ENCODE measurements at regions not wholly inside any gene's neighbourhood (a gene's known extent, or its start where the extent isn't known, plus 50 kb on each side); places are given as distances from the start of the nearest gene placed in this dataset.
A peak's percentile ranks its signal among the peaks of the same experiment; 100 is the strongest.
"Not testable (repeated sequence)": the region's sequence is repeated elsewhere in the genome, so short reads cannot be mapped to it uniquely, and the experiment has no call there.

DNA sequence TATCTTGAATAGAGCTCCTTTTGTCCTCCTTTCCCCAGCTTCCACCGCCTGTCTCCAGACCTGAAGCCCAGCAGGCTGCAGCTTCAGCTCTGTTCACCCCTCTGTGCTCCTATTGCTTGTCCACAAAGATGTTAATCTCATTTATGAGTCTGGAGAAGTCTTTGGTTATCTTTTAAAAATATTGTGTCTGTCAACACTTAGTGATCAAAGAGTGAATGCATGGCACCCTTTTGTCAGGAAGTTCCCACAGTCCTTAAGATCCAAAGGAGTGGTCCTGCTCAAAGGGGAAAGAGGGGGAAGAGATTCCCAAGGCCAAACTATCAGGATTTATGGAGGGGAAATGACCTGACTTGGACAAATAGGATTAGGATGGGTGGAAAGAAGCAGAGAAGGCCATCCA is 118.9 kb downstream of the ACAA2 start:
- DNase-seq (ENCODE audit: low spot score): no peak

DNA sequence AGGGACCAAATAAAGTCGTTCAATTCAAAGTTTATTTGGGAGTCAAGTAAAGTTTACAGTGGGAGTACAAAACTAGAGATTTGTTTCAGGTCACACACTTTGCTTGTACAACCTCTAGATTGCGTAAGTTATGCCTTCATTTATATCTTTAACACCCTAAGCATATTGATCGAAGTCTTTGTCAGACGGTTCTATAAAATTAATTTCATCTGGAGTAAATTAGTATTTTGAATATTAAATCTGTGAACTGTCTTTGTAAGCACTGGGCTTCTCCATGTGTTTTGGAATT is 119.7 kb downstream of the ACAA2 start:
- DNase-seq (ENCODE audit: low spot score): no peak

DNA sequence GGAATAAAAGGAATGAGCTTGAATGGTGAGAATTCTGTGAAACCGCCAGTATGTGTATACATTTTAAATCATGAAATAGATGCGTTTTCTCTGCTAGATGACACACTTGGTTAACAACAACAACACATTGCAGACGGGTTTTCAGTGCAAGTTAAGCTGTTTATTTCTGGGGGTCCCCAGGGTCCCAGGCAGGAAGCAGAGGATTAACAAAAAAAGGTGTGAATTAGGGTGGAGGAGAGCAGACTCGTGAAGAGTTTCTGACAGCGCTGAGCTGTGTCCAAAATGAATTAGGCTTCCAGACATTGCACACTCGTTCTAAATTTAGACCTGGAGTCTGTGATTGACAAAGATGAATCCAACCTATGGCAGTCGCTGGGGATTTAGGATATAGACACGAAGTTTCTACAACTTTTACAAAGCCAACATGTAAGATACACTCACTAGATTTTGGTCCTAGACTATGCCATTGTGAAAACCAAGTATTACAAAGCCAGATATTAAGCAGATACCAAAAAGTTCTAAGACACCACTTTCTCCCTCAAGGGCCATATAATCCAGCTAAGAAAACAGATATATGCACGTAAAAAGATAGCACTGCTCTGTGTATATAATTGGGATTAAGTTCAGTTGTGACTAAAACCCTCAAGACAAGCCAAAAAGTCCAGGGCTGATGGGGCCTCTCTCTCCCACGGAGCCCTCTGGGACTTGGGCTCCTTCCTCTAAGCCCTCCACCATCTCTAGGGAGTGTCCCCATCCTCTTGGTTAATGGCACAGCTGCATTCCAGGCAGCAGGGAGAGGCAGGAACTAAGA is 120.2 kb downstream of the ACAA2 start:
- DNase-seq (ENCODE audit: low spot score): no peak

DNA sequence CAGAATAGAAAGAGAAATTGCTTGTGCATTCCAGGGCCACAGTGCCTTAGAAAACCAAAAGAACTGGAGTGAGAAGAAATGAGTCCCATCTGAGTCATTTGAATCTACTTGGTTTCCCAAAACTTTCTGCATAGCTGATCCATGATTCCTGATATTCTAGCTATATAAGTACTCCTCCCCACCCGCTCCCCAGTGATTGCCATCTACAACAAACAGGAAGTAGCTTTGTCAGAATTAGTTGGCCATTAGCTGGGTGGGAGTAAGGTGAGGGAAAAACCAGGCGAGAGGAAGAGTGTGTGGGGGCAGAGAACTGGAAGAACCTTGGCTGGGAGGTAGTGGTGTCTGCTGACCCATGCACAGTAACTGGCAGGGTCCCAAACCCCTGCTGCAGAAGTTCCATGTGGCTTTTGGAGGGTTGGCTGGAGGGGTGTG is 122.1 kb downstream of the ACAA2 start:
- DNase-seq (ENCODE audit: low spot score): peak; percentile 71

GRCh38 chr18:49690312-49690711 is 123.0 kb downstream of the ACAA2 start:
- peak; percentile 68 for DNase-seq (ENCODE audit: low spot score)

GRCh38 chr18:49685231-49685942 is 123.5 kb downstream of the LIPG start:
- DNase-seq (ENCODE audit: low spot score): no peak

DNA sequence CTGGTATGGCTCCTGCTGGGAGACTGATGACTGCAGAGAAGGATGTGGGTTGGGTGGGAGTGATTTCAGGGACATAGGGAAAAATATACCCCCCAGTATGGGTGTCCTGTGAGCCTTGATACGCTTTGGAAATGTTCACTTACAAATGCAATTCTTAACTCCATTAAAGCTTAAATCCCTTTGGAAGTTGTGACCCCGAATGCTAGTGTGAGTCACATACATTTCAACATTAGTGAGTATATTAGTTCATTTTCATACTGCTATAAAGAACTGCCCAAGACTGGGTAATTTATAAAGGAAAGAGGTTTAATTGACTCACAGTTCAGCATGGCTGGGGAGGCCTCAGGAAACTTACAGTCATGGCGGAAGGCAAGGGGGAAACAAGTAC is 120.9 kb downstream of the LIPG start:
- not testable (repeated sequence) for DNase-seq (ENCODE audit: low spot score)

- no peak for DNase-seq (ENCODE audit: low spot score)
Observed at GRCh38 chr18:49682173-49682802, 120.4 kb downstream of the LIPG start.

DNA sequence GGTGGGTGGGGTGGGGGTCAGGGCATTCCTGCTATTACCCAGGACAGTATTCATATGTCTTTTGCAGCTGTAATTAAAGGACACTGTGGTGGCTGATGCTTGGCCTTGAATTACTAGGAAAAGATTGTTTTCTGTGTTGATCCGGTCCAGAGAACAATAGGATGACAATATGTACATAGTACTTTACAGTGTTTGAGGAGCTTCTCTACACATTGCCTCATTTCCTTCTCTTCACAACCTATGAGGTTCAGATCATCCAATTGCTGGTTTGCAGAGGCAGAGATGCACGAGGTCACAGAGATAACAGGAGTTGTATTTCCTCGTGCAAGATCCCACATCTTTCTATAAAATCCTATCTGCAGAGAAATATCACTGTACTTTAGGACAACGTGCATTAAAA is 119.5 kb downstream of the LIPG start:
- DNase-seq (ENCODE audit: low spot score): no peak

DNA sequence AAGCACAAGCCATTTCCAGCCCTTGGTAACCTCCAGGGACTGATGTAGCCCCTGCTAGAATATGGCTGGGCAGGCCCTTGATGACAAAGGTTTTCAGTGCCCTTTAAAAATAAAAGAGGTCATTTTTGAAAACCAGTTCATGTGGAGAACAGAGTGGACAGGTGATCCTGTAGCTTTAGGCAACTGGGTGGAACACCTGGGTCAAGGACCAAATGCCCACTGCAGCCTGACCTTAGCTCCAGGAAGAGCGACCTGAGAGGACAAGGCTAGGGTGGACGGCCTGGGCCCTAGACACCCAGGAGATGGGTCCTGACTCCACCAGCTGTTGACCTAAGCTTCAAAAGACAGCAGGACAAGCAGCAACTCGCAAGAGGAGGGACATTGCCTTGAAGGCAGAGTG is 116.6 kb downstream of the LIPG start:
- no peak for DNase-seq (ENCODE audit: low spot score)

GRCh38 chr18:49677762-49678413 is 116.0 kb downstream of the LIPG start:
- no peak for DNase-seq (ENCODE audit: low spot score)

DNA sequence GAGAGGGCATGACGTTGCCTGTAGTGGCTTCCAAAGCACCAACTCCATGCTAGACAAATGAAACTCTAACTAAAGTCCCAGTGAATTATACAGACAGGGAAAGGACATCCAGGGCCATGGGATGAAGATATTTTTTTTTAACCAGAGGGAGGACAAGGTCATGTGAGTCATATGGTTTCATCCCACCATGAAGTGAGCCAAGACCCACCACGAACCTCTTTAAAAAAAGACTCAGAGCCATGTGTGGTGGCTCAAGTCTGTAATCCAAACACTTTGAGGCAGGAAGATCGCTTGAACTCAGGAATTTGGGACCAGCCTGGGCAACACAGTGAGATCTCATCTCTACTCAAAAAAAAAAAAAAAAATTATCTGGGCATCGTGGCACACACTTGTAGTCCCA is 115.2 kb downstream of the LIPG start:
- no peak for DNase-seq (ENCODE audit: low spot score)

- DNase-seq (ENCODE audit: low spot score): no peak
Observed at GRCh38 chr18:49673281-49673680, 111.4 kb downstream of the LIPG start.

DNA sequence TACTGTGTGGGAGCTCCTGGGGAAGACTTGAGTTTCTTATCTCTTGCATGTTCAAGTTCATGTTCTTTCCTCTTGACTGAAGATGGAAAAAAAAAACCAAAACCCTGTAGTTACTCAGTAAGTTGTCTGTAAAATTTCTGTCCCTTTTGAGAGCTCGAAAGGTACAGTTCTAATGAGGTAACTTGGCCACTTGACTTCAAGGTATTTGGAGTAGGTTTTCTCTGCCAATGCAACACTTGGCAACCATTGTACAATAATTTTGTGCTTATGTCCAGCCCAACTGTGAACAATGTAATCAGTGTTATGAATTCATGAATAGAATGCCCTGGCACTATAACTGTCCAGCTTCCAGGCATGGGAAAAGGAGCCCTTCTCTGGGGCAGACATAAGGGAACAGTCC is 111.0 kb downstream of the LIPG start:
- no peak for DNase-seq (ENCODE audit: low spot score)

DNA sequence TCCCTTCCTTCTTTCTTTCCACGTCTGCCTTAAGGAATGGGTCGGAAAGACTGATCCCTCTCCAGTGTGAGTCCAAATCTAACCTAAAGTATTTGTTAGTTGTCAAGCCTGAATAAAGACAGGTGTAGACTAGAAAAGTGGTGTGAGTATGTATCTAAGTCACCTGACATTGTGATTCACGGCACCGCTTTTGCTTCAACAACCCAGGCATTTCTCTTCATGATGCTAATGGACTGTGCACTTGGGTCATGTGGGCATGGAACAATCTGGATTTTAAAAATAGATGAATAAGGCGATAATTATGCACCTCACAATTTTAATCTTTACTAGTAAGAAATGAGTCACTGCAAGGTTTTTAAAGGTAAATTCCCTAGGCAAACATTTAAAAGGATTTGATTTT is 107.5 kb downstream of the LIPG start:
- no peak for DNase-seq (ENCODE audit: low spot score)

- no peak for DNase-seq (ENCODE audit: low spot score)
Observed at GRCh38 chr18:49668574-49669275, 106.9 kb downstream of the LIPG start.

DNA sequence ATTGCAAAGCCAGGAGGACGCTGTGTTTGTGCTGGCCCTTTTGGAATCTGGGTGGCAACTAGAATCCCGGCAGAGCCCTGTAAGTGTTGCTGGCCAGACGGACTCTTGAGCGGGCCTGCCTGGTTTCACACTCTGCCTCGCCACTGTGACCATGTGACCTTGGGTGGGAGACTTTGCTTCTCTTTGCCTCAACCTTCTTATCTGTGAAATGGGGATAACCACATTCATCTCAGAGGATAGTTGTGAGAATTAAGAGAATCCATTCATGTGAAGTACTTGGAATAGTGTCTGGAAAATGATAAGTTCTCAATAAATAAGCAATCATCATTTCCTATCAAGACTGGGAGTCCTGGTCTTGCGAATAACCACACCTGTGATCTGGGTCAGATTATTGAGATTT is 105.6 kb downstream of the LIPG start:
- DNase-seq (ENCODE audit: low spot score): no peak

DNA sequence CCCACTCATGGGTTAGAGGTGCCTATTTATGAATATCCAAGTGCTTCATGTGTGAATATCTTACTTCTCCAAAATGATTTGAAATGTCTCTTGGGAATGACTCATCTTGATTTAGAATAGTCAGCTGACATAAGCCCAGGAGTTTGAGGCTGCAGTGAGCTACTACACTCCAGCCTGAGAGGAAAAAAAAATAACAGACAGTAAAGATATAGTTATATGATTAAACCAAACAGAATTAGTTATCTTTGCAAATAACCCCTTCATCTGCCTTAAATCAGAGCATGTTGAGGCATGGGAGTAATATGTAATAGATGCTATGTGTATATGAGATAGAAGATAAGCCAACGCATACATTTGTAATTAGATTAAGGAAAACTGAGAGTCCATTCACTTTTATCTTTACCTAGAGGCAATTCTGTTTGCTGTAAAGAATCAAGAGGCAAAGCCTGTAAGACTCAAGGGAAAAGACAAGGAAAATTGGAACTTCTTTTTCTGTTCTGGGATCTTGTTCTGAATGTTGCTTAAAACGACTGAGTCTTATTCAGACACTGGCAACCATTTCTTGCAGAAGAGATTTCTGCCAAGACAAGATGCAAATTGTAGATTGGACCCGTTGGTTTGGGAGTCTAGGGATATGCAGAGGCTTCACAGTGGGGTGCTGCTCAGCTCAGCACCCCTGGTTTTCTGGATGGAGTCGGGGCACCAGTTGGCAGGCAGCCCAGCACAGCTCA is 104.4 kb downstream of the LIPG start:
- DNase-seq (ENCODE audit: low spot score): peak; percentile 37

- no peak for DNase-seq (ENCODE audit: low spot score)
Observed at GRCh38 chr18:49663899-49664890, 102.3 kb downstream of the LIPG start.

DNA sequence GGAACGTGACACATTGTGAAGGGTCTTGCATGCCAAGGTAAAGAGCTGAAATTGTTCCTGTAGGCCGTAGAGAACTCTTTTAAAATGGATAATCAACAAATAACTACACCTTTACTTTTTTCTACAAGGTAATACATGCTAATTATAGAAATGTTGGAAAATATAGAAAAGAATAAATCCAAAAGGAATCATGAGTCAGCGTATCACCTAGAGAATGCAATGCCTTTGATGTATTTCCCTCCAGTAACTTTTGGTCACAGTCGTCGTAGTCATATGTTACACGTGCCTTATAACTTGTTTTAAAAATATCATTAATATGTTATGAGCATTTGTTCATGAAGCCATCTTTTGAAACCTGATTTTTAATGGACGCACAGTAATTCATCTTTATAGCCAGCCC is 100.6 kb downstream of the LIPG start:
- no peak for DNase-seq (ENCODE audit: low spot score)
